Loucy (cell line): ENCODE measurements at regions not wholly inside any gene's neighbourhood (a gene's known extent, or its start where the extent isn't known, plus 50 kb on each side); places are given as distances from the start of the nearest gene placed in this dataset.

Source experiments
- H2AFZ ChIP-seq: fragments of 200-600 bp; sonication (generic); 2 replicates; pipeline ENCODE4 v1.6.0; 2016; ENCODE audit warnings: antibody characterized with exemption, mild to moderate bottlenecking, low read length, moderate library complexity
- H3F3A ChIP-seq: fragments of 200-600 bp; 2 replicates; pipeline ENCODE4 v1.6.0; 2016; ENCODE audit warnings: antibody characterized with exemption, low read depth, mild to moderate bottlenecking
- H3K27me3 ChIP-seq: fragments of 200-600 bp; sonication (generic); 2 replicates; pipeline ENCODE4 v1.6.1; 2014; ENCODE audit warnings: low read length, mild to moderate bottlenecking; ENCODE audit not compliant: insufficient read depth, poor library complexity, severe bottlenecking
- H3K36me3 ChIP-seq: fragments of 200-600 bp; sonication (generic); 2 replicates; pipeline ENCODE4 v1.6.1; 2016; ENCODE audit warnings: low read length; ENCODE audit not compliant: insufficient read depth
- H3K4me1 ChIP-seq: fragments of 200-600 bp; sonication (generic); 2 replicates; pipeline ENCODE4 v1.5.1; 2014; ENCODE audit warnings: low read length, mild to moderate bottlenecking; ENCODE audit not compliant: insufficient read depth, poor library complexity, severe bottlenecking
- H3K4me2 ChIP-seq: fragments of 200-600 bp; sonication (generic); 2 replicates; pipeline ENCODE4 v1.6.0; 2014; ENCODE audit warnings: antibody characterized with exemption, low read length, low read depth, mild to moderate bottlenecking; ENCODE audit not compliant: poor library complexity, severe bottlenecking
- H3K4me3 ChIP-seq: fragments of 200-600 bp; sonication (generic); 2 replicates; pipeline ENCODE4 v1.5.1; 2014; ENCODE audit warnings: low read length, mild to moderate bottlenecking, mixed read lengths; ENCODE audit not compliant: poor library complexity, severe bottlenecking
- H3K79me2 ChIP-seq: fragments of 200-600 bp; sonication (generic); 2 replicates; pipeline ENCODE4 v1.6.1; 2014; ENCODE audit warnings: low read length; ENCODE audit not compliant: insufficient read depth
- H3K9ac ChIP-seq: fragments of 200-600 bp; sonication (generic); 2 replicates; pipeline ENCODE4 v1.6.0; 2014; ENCODE audit warnings: mild to moderate bottlenecking, low read depth, low read length, moderate library complexity; ENCODE audit not compliant: poor library complexity, severe bottlenecking
- H3K9me2 ChIP-seq: fragments of 200-600 bp; sonication (generic); replicated peaks from 2 replicates; pipeline ENCODE4 v1.6.1; 2016; ENCODE audit warnings: low read depth, low read length, mixed read lengths
- H3K9me3 ChIP-seq: fragments of 200-600 bp; sonication (generic); 2 replicates; pipeline ENCODE4 v1.6.1; 2014; ENCODE audit warnings: mild to moderate bottlenecking, antibody characterized with exemption, low read length, low read depth; ENCODE audit not compliant: insufficient read depth
- H4K20me1 ChIP-seq: fragments of 200-600 bp; sonication (generic); 2 replicates; pipeline ENCODE4 v1.6.0; 2014; ENCODE audit warnings: antibody characterized with exemption, low read length, mild to moderate bottlenecking; ENCODE audit not compliant: insufficient read depth, poor library complexity, severe bottlenecking
- EZH2phosphoT487 ChIP-seq: fragments of 200-600 bp; IDR thresholded peaks from 2 replicates; pipeline ENCODE4 v1.6.1; 2018; ENCODE audit warnings: antibody characterized with exemption, mild to moderate bottlenecking, moderate library complexity, borderline replicate concordance
- TF ChIP-seq, protein P1 (sequence below): fragments of 200-600 bp; sonication (generic); conservative IDR thresholded peaks from 2 replicates; pipeline ENCODE4 v1.5.1; 2014; ENCODE audit warnings: mild to moderate bottlenecking, antibody characterized with exemption, low read length

DNA sequence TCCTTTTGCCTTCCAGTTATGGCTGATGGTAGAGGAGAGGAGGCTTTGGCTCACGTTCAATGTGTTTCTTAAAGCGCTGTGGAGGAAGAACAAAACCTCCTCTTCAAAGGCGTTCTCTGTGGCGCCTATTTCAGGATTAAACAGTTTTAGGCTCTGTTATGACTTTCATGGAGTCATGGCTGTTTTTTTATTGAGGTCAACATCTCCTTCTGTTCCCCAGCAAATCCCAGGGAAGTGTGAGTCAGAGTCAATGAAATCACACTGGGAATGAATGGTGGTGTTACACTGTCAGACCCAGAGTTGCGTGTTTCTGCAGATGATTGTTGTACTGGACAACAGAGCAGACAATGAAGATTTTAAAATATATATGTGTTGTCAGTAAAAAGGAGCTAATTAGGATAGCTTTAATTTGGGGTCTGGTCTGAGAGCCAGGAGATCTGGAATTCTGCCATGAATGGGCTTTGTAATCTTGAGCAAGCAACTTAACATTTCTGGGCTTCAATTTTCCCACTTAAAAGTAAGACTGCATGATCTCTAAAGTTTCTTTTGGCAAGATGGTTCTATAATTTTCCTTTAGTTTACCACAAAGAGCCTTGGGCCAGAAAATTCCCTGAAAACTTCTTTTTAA is 240.7 kb downstream of the CSNK1G3 start:
- H3K4me3 ChIP-seq: no peak overlapping the region
- no peak overlapping the region for H2AFZ ChIP-seq
- H3K9ac ChIP-seq: no peak overlapping the region
- no peaks in the 10 kb centered on the region for H4K20me1 ChIP-seq
- H3K4me1 ChIP-seq: no peaks in the 10 kb centered on the region
- H3K36me3 ChIP-seq: no peaks in the 10 kb centered on the region
- no peaks in the 10 kb centered on the region for H3F3A ChIP-seq
- no peaks in the 10 kb centered on the region for H3K27me3 ChIP-seq
- no peak overlapping the region for H3K4me2 ChIP-seq
- no peak for TF ChIP-seq EZH2phosphoT487
- TF ChIP-seq, protein P1, sequence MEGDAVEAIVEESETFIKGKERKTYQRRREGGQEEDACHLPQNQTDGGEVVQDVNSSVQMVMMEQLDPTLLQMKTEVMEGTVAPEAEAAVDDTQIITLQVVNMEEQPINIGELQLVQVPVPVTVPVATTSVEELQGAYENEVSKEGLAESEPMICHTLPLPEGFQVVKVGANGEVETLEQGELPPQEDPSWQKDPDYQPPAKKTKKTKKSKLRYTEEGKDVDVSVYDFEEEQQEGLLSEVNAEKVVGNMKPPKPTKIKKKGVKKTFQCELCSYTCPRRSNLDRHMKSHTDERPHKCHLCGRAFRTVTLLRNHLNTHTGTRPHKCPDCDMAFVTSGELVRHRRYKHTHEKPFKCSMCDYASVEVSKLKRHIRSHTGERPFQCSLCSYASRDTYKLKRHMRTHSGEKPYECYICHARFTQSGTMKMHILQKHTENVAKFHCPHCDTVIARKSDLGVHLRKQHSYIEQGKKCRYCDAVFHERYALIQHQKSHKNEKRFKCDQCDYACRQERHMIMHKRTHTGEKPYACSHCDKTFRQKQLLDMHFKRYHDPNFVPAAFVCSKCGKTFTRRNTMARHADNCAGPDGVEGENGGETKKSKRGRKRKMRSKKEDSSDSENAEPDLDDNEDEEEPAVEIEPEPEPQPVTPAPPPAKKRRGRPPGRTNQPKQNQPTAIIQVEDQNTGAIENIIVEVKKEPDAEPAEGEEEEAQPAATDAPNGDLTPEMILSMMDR: no peak
- no peaks in the 10 kb centered on the region for H3K9me3 ChIP-seq
- H3K9me2 ChIP-seq: no peaks in the 10 kb centered on the region
- H3K79me2 ChIP-seq: no peaks in the 10 kb centered on the region

DNA sequence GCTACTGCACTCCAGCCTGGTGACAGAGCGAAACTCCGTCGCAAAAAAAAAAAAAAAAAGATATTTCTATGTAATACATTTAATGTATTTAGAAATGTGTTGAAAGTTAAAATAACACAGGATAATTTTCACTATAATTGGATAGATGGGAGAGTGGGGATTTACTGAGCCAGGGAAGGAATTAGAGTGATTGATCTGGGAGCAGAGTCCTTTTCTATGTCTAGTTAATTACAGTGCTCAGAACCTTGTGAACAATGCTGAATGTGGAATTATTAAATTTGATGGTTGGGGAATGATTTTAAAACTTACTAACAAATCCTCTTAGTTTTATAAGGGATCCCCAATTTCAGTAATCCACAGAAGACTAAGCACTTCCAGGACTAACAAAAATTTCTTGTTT is 239.7 kb downstream of the CSNK1G3 start:
- no peak overlapping the region for H3K9ac ChIP-seq
- no peaks in the 10 kb centered on the region for H3F3A ChIP-seq
- H2AFZ ChIP-seq: no peak overlapping the region
- H3K9me3 ChIP-seq: no peaks in the 10 kb centered on the region
- no peaks in the 10 kb centered on the region for H3K79me2 ChIP-seq
- no peaks in the 10 kb centered on the region for H4K20me1 ChIP-seq
- no peaks in the 10 kb centered on the region for H3K9me2 ChIP-seq
- H3K4me1 ChIP-seq: no peaks in the 10 kb centered on the region
- TF ChIP-seq, protein P1: no peak
- TF ChIP-seq EZH2phosphoT487: no peak
- H3K36me3 ChIP-seq: no peaks in the 10 kb centered on the region
- no peak overlapping the region for H3K4me3 ChIP-seq
- no peaks in the 10 kb centered on the region for H3K27me3 ChIP-seq
- H3K4me2 ChIP-seq: no peak overlapping the region

DNA sequence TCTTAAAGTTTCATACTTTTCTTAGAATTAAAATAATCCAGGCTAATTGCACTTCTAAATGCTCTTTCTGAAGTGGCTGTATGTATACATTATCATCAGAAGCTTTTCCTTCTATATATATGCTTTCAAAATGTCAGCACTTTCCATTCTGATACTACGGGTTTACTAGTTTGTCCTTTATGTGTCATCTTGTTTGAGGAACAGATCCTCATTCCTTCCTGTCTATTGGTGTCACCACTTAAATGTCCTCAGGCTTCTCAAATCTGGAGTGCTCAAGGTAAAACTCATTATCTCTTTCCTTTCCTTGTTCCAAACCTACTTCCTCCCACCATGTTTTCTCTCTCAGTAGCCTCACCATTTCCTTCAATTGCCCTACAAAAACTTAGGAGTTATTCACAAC is 236.3 kb downstream of the CSNK1G3 start:
- H4K20me1 ChIP-seq: no peaks in the 10 kb centered on the region
- no peaks in the 10 kb centered on the region for H3K9me2 ChIP-seq
- TF ChIP-seq EZH2phosphoT487: no peak
- TF ChIP-seq, protein P1: no peak
- H3K4me3 ChIP-seq: no peak overlapping the region
- H3K79me2 ChIP-seq: no peaks in the 10 kb centered on the region
- H2AFZ ChIP-seq: no peak overlapping the region
- H3K4me2 ChIP-seq: no peak overlapping the region
- H3K27me3 ChIP-seq: no peaks in the 10 kb centered on the region
- no peaks in the 10 kb centered on the region for H3K36me3 ChIP-seq
- H3F3A ChIP-seq: no peaks in the 10 kb centered on the region
- H3K9me3 ChIP-seq: no peaks in the 10 kb centered on the region
- H3K9ac ChIP-seq: no peak overlapping the region
- H3K4me1 ChIP-seq: no peaks in the 10 kb centered on the region
